Activated CD4-positive, alpha-beta T cell treated with anti-CD3 and anti-CD28 coated beads, Interleukin-2, Interleukin-4, amounts not matched to agents 100 ng/mL and 50 ng/mL, durations not matched to agents 16 hours and 8 hours (primary cell): ENCODE measurements at regions not wholly inside any gene's neighbourhood (a gene's known extent, or its start where the extent isn't known, plus 50 kb on each side); places are given as distances from the start of the nearest gene placed in this dataset.

Experiments
- DNase-seq: peaks from one replicate; pipeline ENCODE4 v3.0.0-alpha.2; 2020; ENCODE audit warnings: low spot score

GRCh38 chr17:77684803-77685798 lies 273.4 kb upstream of the TNRC6C start:
- no peak for DNase-seq

DNA sequence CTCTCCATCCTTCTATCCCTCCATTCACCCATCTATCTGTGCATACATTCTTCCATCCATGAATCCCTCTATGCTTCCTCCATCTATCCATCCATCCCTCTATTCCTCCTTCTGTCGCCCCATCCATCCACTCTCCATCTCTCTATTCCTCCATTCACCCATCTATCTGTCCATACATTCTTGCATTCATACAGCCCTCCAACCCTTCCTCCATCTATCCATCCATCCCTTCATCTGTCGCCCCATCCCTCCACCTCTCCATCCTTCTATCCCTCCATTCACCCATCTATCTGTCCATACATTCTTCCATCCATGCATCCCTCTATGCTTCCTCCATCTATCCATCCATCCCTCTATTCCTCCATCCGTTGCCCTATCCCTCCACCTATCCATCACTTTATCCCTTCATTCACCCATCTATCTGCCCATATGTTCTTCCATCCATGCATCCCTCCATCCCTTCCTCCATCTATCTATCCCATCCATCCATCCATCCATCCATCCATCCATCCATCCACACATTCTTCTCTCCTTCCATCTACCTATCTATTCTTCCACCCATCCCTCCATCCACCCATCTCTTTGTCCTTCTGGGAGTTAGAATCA lies 272.5 kb upstream of the TNRC6C start:
- no peak for DNase-seq

DNA sequence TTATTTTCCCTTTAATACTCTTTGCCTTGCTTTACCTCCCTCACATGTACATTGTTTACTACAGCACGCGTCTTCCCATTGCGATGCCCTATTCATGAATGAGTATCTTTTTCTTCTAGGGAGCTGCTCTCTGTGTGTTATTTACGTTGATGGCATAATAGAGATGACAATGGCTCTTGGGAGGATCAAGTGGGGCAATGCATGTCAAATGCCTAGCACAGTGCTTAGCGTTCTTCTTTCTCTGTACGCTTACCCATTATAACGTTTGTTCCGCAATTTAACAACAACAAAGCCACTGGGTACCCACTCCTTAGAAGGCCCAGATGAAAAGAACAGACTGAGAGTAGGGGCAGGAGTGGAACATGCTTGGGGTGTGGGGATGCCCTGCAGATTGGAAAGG lies 271.6 kb upstream of the TNRC6C start:
- DNase-seq = no peak

DNA sequence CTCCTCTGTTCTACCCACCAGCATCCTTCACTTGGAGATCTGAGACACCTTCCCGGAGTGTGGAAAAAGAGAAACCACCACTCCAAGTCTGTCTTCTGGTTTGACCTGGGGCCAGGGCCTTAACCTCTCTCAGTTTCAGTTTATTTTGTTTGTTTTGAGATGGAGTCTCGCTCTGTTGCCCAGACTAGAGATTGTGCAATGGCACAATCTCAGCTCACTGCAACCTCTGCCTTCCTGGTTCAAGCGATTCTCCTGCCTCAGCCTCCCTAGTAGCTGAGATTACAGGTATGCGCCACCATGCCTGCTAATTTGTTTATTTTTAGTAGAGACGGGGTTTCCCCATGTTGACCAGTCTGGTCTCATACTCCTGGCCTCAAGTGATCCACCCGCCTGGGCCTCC lies 271.1 kb upstream of the TNRC6C start:
- DNase-seq = no peak

- DNase-seq = no peak
Measured at GRCh38 chr17:77687921-77688320, 270.6 kb upstream of the TNRC6C start.

- DNase-seq = no peak
Measured at GRCh38 chr17:77688369-77688768, 270.1 kb upstream of the TNRC6C start.

GRCh38 chr17:77690271-77691161 lies 268.0 kb upstream of the TNRC6C start:
- no peak for DNase-seq

DNA sequence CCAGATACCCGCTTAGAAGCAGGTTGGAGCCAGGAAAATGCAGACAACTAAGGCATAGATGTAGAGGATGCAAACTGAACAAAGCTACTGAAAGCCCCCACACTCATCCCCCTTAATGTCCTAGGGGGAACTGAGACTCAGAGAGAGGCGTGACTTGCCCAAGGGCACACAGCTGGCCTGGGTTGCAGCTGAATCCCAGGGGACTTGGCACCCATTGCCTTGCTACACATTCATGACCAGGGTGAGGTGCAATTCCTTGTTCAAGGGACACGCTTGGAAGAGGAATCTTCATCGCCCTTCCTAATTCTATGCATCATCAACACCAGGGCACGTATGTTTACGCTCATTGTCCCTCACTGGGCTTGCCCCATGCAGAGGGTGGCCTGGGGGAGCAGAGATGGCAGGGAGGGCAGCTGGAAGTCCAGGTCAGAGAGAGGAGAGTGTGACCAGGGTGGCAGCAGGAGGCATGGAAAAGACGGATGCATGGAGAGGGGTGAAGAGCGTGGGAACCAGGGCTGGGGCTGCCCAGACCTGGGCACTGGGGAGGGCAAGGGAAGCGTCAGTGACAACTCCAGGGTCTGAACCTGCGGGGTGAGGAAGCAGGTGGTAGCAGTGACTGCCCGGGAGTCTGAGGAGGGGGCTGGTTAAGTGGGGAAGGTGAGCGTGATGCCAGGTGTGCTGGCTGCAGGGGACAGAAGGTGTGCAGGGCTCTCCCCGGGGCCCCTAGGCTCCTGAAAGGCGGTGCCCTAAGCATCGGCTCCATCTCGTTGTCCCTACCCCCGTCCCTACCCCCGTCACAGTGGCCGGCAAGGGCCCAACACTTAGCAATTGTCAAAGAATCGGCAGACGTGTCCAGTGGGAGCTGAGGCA lies 267.1 kb upstream of the TNRC6C start:
- DNase-seq = no peak

DNA sequence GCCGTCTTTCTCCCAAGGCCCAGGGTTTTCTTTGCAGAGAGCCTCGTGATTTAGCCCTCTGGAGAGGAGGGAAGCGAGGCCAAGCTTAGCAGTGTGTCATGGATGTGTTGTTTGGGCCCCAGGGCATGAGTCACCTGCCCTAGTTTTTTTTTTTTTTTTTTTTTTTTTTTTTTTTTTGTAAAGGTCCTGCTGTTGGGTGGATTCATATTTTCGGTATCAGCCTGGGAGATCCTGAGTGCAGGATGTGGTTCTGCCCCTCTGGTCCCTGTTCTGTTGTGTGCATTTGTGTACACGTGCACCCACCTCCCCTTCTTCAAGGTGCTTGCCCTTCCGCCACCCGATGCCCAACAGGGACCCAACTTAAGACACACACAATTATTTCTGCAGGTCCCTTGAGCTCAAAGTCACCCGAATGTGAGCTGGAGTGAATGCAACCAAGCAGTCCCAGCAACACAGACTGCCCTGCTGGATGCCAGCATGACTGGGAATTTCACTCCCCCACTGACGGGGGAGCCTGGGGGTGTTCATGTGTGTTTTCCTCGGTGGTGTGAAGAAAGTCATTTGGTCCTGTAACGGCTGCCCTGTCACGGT lies 265.8 kb upstream of the TNRC6C start:
- DNase-seq = peak; percentile 14

DNA sequence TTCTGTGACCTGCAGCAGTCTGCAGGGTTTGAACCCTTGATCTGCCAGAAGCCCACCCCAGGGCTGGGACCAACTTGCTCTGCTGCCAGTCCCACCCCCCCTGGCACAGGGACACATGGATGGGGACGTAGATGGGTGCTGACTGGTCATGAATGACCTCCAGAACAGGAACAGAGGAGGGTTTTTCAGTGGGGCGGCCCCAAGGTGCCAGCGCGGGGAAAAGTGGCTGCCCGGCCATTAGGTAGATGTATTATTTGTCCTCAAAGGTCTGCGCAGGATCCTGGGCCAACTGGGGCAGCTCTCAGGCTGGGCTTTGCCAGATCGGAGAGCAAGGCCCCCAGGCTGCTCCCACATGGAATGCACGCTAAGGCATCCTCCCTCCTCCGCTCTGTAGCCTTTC lies 265.2 kb upstream of the TNRC6C start:
- DNase-seq = no peak

GRCh38 chr17:77693776-77694175 lies 264.7 kb upstream of the TNRC6C start:
- DNase-seq = no peak

GRCh38 chr17:77694391-77695363 lies 263.8 kb upstream of the TNRC6C start:
- no peak for DNase-seq

GRCh38 chr17:77695386-77695785 lies 263.1 kb upstream of the TNRC6C start:
- DNase-seq = no peak

DNA sequence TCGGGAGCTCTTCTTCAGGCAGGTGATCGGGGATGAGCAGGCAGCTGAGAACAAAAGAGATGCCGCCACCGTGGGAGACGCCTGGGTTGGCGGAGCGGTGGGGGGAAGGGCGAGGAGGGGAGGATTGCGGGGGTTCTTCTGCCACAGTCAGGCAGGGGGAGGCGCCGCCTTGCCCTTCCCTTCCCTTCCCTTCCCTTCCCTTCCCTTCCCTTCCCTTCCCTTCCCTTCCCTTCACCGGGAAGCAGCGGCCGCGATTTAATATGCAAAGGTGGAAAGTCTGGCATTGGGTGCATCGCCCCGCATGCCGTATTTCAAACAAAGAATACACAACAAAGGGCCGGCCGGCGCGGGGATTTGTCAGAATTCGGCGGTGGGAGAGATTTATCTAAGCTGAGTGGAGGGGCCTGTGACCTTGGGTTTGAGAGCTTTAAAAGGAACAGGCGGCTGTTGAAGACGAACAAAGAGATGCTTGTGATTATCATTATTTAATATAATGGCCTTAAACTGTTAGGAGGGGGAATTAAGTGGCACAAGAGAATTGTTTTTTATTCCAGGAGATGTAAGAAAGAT lies 262.3 kb upstream of the TNRC6C start:
- no peak for DNase-seq

- DNase-seq = no peak
Measured at GRCh38 chr17:77696721-77697460, 261.6 kb upstream of the TNRC6C start.

DNA sequence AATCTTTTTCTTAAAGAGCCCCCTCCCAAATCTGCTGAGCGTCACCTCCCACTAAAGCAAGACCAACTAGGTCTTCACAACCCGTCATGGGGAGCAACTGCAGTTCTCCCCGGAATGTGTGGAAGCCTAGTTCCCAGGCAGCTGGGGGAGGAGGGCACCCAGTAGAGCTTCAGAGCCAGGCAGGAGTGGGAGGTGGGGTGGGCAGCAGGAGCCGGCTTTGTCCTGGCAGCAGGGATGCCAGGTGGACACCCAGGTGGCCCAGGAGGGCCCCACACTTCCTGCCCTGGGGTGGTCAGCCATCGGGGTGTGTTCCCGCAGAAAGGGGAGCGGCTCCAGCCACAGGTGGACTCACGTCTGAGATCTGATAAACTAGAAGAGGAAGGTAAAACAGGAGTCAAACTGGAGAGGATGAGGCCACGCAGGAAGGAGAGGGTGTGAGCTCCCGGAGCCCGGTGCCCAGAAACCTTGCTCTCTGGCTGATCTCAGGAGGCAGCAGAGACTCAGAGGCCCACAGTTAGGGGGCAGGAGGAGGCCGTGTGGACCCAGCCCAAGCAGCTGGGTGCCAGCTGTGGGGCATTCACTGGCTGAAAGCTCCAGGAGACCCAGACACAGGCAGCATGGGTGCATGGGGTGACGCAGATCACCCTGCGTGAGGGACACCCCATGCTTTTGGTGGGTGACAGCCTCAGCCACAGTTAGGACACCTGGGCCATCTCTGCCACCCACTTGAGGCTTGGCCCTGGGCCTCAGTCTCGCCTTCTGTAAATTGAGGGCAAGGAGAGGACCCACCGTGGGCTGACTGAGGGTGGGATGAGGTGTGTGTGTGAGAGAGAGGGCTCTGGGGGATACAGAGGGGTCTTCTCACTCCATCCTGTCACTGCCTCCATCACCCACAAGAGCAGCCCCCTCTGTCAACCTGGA lies 260.8 kb upstream of the TNRC6C start:
- no peak for DNase-seq

DNA sequence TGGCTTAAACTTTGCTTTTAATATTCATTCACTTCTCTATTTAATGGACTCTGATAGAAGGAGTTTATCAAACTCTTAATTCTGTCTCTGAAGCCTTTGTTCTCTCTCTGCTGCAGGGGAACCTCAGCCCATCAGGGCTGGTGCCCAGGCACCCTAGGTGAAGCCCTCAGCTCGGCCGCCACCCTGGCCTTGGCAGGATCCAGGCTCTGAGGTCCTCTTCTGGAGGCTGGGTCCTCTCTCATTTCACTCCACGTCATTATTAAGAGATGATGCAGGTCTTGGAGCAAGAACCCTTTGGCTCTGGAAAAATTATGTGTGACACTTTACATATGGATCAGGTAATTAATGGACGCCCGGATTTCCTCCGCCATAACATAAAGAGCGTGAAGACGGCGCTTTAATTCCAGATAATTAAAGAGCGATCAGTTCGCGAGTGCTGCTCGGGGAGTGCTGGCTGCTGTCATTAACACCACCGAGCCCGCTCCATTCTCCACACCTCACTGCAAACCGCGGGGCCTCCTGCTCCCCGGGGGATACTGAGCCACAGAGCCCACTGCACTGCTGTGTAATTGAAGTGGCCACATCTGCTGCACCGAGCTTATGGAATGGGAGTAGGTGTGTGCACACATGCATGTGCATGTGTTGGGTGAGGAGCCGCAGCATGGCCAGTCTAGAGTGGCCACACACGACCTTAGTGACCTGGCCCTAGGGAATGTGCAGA lies 259.4 kb upstream of the TNRC6C start:
- no peak for DNase-seq
